GM23338 (cell line): ENCODE measurements at regions not wholly inside any gene's neighbourhood (a gene's known extent, or its start where the extent isn't known, plus 50 kb on each side); places are given as distances from the start of the nearest gene placed in this dataset.

Experiments used
- ATAC-seq: fragments of 200-7000 bp; cut with Tn5 transposase; 3 replicates; pipeline ENCODE4 v1.9.1; 2020
- DNase-seq: peaks from one replicate; pipeline ENCODE4 v3.0.0-alpha.2; 2015; ENCODE audit warnings: low spot score
- H2AFZ ChIP-seq: fragments of 200-600 bp; sonication (generic); 2 replicates; pipeline ENCODE4 v1.8.0; 2016; ENCODE audit warnings: antibody characterized with exemption, mild to moderate bottlenecking, moderate library complexity
- H3F3A ChIP-seq: fragments of 200-600 bp; sonication (generic); replicated peaks from 2 replicates; pipeline ENCODE4 v1.8.0; 2017; ENCODE audit warnings: antibody characterized with exemption, mixed run types, low read depth
- H3K27ac ChIP-seq: fragments of 200-600 bp; sonication (generic); 2 replicates; pipeline ENCODE4 v1.6.1; 2016; ENCODE audit warnings: low read depth
- H3K27me3 ChIP-seq: fragments of 200-600 bp; sonication (generic); 2 replicates; pipeline ENCODE4 v1.8.0; 2016; ENCODE audit warnings: mild to moderate bottlenecking, mixed run types, moderate library complexity; ENCODE audit not compliant: insufficient read depth
- H3K36me3 ChIP-seq: fragments of 200-600 bp; sonication (generic); 2 replicates; pipeline ENCODE4 v1.8.0; 2016; ENCODE audit warnings: mild to moderate bottlenecking; ENCODE audit not compliant: insufficient read depth
- H3K4me1 ChIP-seq: fragments of 200-600 bp; sonication (generic); 2 replicates; pipeline ENCODE4 v1.8.0; 2016; ENCODE audit warnings: mild to moderate bottlenecking, moderate library complexity; ENCODE audit not compliant: insufficient read depth
- H3K4me2 ChIP-seq: fragments of 200-600 bp; sonication (generic); 2 replicates; pipeline ENCODE4 v1.7.1; 2017; ENCODE audit warnings: mixed run types
- H3K4me3 ChIP-seq: fragments of 200-600 bp; sonication (generic); 2 replicates; pipeline ENCODE4 v1.6.1; 2016; ENCODE audit warnings: mixed run types
- H3K79me2 ChIP-seq: fragments of 200-600 bp; sonication (generic); replicated peaks from 2 replicates; pipeline ENCODE4 v1.8.0; 2017; ENCODE audit warnings: mild to moderate bottlenecking; ENCODE audit not compliant: insufficient read depth
- H3K9me2 ChIP-seq: fragments of 200-600 bp; sonication (generic); 2 replicates; pipeline ENCODE4 v1.8.0; 2017; ENCODE audit not compliant: insufficient read depth
- H4K20me1 ChIP-seq: fragments of 200-600 bp; sonication (generic); replicated peaks from 2 replicates; pipeline ENCODE4 v1.8.0; 2017; ENCODE audit warnings: mild to moderate bottlenecking; ENCODE audit not compliant: insufficient read depth
- H3K27ac Mint-ChIP-seq: 2 replicates; pipeline ENCODE4 v1.8.0; 2020; ENCODE audit warnings: inconsistent platforms, mild to moderate bottlenecking, moderate library complexity, mixed read lengths
- H3K27me3 Mint-ChIP-seq: 3 replicates; pipeline ENCODE4 v1.8.0; 2022; ENCODE audit warnings: low read depth, mild to moderate bottlenecking, moderate library complexity, mixed read lengths, inconsistent platforms; ENCODE audit not compliant: insufficient read depth, poor library complexity
- H3K36me3 Mint-ChIP-seq: 3 replicates; pipeline ENCODE4 v1.8.0; 2021; ENCODE audit warnings: low read depth, mild to moderate bottlenecking, inconsistent platforms, moderate library complexity, mixed read lengths
- H3K4me1 Mint-ChIP-seq: 3 replicates; pipeline ENCODE4 v1.8.0; 2020; ENCODE audit warnings: mild to moderate bottlenecking, inconsistent platforms, mixed read lengths
- H3K4me3 Mint-ChIP-seq: 3 replicates; pipeline ENCODE4 v1.8.0; 2021; ENCODE audit warnings: moderate library complexity, mild to moderate bottlenecking, inconsistent platforms, mixed read lengths
- H3K9me3 Mint-ChIP-seq: 3 replicates; pipeline ENCODE4 v1.8.0; 2020; ENCODE audit warnings: moderate library complexity, mild to moderate bottlenecking, inconsistent platforms, mixed read lengths
- EZH2 ChIP-seq: fragments of 200-600 bp; sonication (generic); IDR thresholded peaks from one replicate; pipeline ENCODE4 v1.8.0; 2017; ENCODE audit warnings: antibody characterized with exemption, mild to moderate bottlenecking, low read depth; ENCODE audit not compliant: unreplicated experiment
- EZH2phosphoT487 ChIP-seq: fragments of 200-600 bp; sonication (generic); IDR thresholded peaks from one replicate; pipeline ENCODE4 v1.8.1; 2018; ENCODE audit warnings: antibody characterized with exemption; ENCODE audit not compliant: unreplicated experiment
- JUNB ChIP-seq: IDR thresholded peaks from one replicate; pipeline ENCODE4 v1.6.1; 2016; ENCODE audit warnings: antibody characterized with exemption; ENCODE audit not compliant: unreplicated experiment
- ZNF114 ChIP-seq: fragments of 250-450 bp; sonication (Bioruptor Pico); IDR thresholded peaks from 2 replicates; pipeline ENCODE4 v1.5.0; 2020; ENCODE audit warnings: mild to moderate bottlenecking, moderate library complexity
- TF ChIP-seq, protein P1 (sequence below): IDR thresholded peaks from 2 replicates; pipeline ENCODE4 v1.6.1; 2016; ENCODE audit warnings: antibody characterized with exemption
- TF ChIP-seq, protein P2 (sequence below): IDR thresholded peaks from one replicate; pipeline ENCODE4 v1.6.1; 2018; ENCODE audit warnings: antibody characterized with exemption; ENCODE audit not compliant: unreplicated experiment

DNA sequence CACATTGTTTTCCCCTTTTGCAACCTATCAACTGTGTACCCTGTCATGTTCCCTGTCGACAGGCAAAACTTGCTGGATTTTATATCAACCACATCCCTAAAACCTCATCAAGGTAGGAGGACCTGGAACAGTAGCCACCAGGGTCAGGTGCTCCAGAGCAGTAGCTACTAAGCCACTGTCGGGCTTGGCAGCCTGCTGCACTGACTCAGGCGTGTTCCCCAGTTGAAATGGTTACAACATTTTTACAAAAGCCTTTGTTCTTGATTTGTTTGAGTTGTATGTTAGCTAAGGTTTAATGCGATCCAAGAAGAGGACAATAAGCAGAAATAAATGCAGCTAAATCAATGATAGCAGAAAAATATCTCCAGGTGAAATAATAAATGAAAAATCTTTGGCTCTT, 407.4 kb upstream of the TLE4 start (continued):
- TF ChIP-seq, protein P1, sequence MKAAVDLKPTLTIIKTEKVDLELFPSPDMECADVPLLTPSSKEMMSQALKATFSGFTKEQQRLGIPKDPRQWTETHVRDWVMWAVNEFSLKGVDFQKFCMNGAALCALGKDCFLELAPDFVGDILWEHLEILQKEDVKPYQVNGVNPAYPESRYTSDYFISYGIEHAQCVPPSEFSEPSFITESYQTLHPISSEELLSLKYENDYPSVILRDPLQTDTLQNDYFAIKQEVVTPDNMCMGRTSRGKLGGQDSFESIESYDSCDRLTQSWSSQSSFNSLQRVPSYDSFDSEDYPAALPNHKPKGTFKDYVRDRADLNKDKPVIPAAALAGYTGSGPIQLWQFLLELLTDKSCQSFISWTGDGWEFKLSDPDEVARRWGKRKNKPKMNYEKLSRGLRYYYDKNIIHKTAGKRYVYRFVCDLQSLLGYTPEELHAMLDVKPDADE: no peak
- TF ChIP-seq, protein P2, sequence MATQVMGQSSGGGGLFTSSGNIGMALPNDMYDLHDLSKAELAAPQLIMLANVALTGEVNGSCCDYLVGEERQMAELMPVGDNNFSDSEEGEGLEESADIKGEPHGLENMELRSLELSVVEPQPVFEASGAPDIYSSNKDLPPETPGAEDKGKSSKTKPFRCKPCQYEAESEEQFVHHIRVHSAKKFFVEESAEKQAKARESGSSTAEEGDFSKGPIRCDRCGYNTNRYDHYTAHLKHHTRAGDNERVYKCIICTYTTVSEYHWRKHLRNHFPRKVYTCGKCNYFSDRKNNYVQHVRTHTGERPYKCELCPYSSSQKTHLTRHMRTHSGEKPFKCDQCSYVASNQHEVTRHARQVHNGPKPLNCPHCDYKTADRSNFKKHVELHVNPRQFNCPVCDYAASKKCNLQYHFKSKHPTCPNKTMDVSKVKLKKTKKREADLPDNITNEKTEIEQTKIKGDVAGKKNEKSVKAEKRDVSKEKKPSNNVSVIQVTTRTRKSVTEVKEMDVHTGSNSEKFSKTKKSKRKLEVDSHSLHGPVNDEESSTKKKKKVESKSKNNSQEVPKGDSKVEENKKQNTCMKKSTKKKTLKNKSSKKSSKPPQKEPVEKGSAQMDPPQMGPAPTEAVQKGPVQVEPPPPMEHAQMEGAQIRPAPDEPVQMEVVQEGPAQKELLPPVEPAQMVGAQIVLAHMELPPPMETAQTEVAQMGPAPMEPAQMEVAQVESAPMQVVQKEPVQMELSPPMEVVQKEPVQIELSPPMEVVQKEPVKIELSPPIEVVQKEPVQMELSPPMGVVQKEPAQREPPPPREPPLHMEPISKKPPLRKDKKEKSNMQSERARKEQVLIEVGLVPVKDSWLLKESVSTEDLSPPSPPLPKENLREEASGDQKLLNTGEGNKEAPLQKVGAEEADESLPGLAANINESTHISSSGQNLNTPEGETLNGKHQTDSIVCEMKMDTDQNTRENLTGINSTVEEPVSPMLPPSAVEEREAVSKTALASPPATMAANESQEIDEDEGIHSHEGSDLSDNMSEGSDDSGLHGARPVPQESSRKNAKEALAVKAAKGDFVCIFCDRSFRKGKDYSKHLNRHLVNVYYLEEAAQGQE: no peak
- TF ChIP-seq EZH2: no peak

DNA sequence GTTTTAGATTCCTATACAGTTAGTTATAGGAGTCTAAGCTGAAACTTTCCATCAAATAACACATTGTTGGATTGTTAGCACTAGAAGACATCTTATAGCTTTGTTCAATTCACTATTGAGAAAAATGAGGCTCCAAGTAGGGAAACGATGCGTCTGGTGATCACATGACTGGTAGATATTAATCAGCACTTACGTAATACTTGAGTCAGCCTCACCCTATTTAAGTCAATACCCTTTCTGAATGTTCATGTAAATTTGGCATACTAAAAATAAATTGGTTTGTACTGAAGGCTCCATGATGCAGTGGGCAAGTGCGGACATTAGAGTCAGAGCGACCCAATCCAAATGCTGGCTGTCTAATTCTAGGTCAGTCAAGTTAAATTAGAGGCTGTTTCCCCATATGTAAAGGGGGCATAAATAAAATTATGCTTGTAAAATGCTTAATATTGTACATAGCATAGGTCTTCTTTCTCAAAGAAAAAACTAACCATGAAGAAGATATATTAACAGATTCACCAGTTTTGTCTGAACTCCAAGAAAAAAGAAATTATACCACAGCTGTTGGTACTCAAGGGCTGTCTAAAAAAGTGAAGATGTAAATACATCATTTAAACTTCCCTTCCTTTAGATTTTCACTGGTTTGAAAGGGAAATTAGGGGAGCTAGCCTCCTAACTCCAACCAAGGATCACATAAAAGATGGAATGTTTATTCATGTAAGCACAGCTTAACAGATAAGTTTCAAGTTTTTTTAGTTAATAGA, 406.6 kb upstream of the TLE4 start:
- no peak overlapping the region for H3K4me3 ChIP-seq
- H3K27ac Mint-ChIP-seq: no peak overlapping the region
- no peaks in the 10 kb centered on the region for H3K79me2 ChIP-seq

DNA sequence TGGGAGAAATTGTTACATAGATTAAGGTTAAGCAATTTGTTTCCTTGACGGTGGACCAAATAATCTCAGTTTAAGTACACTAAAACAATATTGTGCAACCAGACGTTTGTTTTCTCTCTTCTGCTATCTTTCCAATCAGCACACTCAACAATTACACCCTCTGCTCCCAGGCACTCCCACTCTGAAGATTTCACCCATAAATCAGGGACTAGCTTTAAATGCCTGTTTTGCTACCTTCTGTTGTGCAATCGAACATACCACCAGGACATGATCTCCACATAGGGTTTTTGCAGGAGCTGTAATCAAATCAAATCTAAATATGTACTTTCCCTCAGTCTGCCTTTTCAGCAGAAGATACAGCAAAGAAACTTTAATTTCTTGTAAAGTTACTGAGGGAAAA, 405.8 kb upstream of the TLE4 start:
- no peaks in the 10 kb centered on the region; the same call in 1 of the 2 replicates for H4K20me1 ChIP-seq
- no peak overlapping the region for H3K4me3 ChIP-seq
- no peaks in the 10 kb centered on the region for H3F3A ChIP-seq
- no peaks in the 10 kb centered on the region for H3K27me3 ChIP-seq
- H3K9me2 ChIP-seq: peaks cover 3% of the 10 kb centered on the region
- no peaks in the 10 kb centered on the region for H3K4me1 Mint-ChIP-seq
- no peak overlapping the region for H3K27ac ChIP-seq
- peaks cover 2% of the 10 kb centered on the region for H3K27me3 Mint-ChIP-seq
- H3K79me2 ChIP-seq: no peaks in the 10 kb centered on the region
- H3K4me1 ChIP-seq: no peaks in the 10 kb centered on the region
- no peak overlapping the region for H2AFZ ChIP-seq
- ATAC-seq (no peak), DNase-seq (no peak)
- H3K27ac Mint-ChIP-seq: no peak overlapping the region
- no peak for TF ChIP-seq ZNF114
- H3K36me3 Mint-ChIP-seq: no peaks in the 10 kb centered on the region
- H3K36me3 ChIP-seq: no peaks in the 10 kb centered on the region
- no peaks in the 10 kb centered on the region; the same call in 2 of the 3 replicates for H3K9me3 Mint-ChIP-seq
- H3K4me3 Mint-ChIP-seq: no peak overlapping the region
- H3K4me2 ChIP-seq: no peak overlapping the region

More for the DNA sequence above, 406.6 kb upstream of the TLE4 start:
- Histone ChIP-seq H4K20me1 (no peaks in the 10 kb centered on the region), H3F3A (no peaks in the 10 kb centered on the region), H3K27ac (no peak overlapping the region), H3K4me2 (no peak overlapping the region), H3K9me2 (peaks cover 3% of the 10 kb centered on the region), H3K36me3 (no peaks in the 10 kb centered on the region), H2AFZ (no peak overlapping the region), H3K27me3 (no peaks in the 10 kb centered on the region), H3K4me1 (no peaks in the 10 kb centered on the region)
- Mint-ChIP-seq H3K36me3 (no peaks in the 10 kb centered on the region), H3K4me3 (no peak overlapping the region), H3K9me3 (no peaks in the 10 kb centered on the region), H3K27me3 (peaks cover 2% of the 10 kb centered on the region), H3K4me1 (no peaks in the 10 kb centered on the region)
- DNase-seq (no peak), ATAC-seq (no peak)
- TF ChIP-seq JUNB (no peak), EZH2phosphoT487 (no peak)
